Embryonic facial prominence (tissue), 1 donor: ENCODE measurements at regions not wholly inside any gene's neighbourhood (a gene's known extent, or its start where the extent isn't known, plus 50 kb on each side); places are given as distances from the start of the nearest gene placed in this dataset.
"Not testable (repeated sequence)": the region's sequence is repeated elsewhere in the genome, so short reads cannot be mapped to it uniquely, and the experiment has no call there.

ENCODE experiments used
- DNase-seq: peaks from one replicate; pipeline ENCODE4 v3.0.0-alpha.2; 2016; ENCODE audit errors: extremely low spot score

DNA sequence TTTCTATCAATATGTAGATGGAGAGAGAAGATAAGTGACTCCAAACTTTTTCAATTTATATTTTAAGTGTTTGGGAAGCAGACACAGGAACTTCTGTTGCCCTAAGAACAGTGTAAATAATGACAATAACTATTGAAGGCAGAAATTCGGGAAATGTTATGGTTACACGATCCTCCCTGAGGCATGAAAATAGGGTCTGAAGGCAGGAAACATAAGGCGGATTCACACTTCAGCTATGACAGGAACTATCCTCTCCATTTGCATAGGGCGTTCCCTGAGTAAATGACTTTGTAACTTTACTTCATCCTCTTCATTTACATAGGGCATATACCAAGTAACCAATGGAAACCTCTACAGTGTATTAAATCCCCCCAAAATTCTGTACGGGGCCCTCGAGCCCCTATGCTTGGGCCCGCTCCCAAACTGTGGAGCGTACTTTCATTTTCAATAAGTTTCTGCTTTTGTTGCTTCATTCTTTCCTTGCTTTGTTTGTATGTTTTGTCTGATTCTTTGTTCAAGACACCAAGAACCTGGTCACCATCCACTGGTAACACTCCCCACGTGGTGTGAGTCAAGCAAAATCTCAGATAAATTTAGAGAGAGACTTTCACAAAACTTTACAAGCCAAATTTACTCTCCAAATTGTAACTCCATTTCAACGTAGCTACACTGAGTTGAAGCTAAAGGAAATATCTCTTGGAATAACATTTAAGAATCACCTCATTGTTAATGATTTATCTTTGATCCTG is 2504.3 kb downstream of the ARAP2 start:
- DNase-seq = no peak

DNA sequence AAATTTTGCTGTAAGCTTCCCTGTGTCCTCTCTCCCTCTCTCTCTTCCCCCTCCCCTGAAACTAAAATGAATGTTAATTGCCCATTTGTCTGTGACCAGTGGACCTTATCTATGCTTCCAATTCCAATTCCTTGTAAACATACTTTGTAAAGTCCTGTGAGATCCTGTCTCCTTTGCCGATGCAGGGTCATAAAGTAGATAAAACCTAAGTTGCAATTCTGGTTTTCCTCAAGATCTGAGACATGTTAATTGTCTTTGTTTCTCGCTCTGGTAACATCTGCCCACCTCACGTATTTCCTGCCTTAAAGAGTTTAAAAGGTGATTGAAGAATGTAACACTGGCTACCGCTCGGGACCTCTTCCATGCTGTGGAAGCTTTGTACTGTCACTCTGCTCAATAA is 2503.4 kb downstream of the ARAP2 start:
- not testable (repeated sequence) for DNase-seq

DNA sequence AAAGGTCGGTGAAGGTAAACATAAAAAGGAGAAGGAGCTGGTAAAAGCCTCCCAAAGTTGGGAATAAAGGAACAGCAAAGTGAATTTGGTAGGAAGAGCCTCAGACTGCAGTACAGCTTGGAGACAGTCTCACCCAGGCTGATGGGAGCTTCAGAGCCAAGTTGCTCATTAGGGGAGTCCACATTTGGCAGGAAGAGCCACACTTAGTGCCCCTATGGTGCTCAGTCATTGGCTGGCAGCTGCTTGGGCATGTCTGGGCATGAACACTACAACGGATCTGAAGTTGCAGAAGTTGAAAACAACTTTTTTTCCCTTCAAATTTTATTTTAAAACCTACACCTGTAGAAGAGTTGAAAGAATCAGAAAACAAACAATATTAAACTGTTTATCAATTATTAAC is 2497.3 kb downstream of the ARAP2 start:
- no peak for DNase-seq

DNA sequence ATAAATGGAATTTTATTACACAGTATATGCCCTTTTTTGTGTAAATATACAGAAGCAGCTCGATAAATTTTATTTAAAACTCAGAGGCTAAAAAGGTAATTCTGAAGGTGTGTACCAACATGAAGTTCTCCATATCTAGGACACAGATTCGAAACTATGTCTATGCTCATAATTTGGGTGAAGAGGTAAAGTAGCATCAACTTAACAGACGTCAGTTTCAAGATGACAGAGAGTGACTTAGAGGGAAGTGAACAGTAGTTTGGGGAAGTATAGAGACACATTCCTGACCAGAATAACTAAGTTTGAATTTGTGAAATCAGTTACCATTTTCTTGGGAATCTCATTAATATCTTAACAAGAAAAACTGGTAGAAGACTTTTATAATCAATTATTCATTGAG is 2493.3 kb downstream of the ARAP2 start:
- DNase-seq = no peak

DNA sequence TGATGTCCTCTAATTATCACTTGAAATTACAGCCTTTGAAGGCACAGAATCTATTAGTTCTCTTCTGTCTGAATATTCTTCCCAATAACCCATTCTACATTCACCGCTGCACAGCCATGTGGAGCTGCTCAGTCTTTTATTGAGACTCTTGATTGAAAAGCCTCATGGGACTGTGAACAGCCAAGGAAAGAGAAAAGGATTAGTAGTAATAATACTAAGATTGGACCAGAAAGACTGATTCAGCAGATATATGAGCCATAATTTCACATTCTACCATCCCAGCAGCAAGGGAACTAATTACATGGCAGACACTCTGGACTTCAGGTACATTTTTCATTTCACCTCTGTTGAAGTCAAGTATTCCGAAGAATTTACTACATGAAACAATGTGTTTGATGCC is 2471.7 kb downstream of the ARAP2 start:
- no peak for DNase-seq

DNA sequence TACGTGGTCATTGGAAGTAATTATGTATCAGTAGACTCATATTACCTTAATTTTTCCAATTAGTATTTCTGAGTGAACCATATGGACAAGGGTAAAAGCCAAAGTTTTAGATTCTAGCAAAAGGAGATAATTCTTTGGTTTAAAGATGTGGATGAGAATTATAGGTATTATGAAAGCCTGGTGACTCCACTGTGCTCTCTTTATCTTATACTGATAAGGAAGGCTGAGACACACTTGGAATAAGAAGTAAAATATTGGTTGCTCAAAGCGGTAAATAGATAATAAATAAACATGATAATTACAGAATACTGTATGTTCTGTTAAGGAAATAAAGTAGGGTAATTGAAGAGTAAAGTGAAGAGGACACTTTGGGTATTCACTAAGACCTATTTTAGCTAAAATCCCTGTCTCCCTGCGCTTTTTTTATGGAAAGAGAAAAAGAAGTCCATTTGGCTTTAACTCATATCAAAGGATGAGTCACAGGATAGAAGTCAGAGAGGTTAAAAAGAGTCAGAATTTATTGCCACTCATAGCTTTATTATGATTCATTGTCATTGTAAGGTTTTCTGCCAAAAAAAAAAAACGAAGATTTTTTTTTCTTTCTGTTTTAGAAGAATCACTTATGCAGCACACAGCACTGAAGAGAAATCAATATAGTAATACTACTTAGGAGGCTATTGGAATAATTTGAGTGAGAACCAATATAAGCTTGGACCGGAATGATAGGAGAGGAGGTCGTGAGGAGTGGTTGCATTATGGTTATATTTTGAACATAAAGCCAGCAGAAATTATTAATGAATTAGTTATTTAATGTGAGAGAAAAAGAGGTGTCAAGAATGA is 2463.1 kb downstream of the ARAP2 start:
- DNase-seq = no peak

DNA sequence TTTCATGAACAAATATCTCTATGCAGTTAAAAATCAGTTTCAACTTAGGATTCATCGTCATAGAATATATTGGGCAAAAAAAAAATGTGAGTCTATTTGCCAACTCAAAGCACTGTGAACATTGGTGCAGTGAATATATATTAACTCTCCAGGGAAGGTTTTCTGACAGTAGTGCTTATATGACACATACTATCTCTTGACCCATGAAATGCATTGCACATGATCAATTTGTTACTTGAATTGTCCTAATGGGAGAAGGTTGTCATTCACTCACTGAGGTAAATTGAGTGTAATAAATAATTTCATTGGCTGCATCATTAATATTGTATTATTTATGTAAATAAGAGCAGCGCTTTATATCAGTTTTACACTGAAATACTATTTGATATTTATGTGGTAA is 2458.5 kb downstream of the ARAP2 start:
- no peak for DNase-seq

DNA sequence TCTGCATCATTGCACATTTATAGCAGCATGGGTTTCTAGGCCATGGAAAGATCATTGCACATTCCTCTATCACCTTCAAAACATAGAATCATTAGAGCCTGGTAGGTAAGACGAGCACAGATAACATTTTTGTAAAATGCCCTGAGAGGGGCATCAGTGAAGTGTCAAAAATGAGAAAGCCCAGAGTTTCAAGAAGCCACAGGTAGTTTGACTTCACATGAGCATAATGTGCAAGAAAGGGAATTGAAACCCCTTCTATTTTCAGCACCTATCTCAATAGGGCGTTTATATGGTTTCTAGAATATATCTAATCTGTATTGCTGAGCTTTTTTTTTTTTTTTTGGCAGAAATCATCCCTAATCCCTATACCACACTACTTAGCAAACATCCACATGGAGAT is 2441.7 kb downstream of the ARAP2 start:
- DNase-seq = no peak

DNA sequence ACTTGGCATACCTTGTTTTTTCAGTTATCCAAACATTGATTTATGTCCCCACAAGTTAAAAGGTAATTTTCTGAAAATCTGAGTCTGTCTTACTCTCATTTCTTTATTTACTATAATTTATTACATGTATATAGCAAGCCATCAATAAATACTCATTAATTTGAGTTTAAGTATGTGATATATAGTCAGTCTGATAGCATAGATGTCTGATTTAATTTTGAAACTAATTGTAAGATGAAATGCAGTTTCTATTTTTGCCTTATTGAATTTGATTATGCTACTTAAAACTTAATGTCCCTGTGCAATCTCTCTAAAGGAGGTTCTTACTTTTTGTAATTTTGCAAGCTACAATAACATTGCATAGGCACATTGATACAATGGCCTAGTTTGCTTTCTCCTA is 2418.6 kb downstream of the ARAP2 start:
- no peak for DNase-seq

DNA sequence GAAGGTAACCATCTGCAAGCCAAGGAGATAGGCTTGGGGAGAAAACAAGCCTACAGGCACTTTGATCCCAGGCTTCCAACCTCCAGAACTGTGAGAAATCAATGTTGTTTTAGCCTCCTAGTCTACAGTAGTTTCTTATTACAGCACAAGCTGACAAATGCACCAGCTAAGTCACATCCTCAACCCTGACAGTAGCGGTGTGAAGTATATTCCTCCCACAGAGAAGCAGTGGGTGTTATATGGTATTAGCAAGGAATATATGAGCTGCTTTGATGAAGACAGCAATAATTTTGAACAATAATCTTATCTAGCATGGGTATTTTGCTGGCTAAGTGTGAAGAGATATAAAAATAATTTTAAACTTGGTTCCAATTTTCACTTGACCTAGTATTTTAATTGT is 2415.0 kb downstream of the ARAP2 start:
- DNase-seq = not testable (repeated sequence)

DNA sequence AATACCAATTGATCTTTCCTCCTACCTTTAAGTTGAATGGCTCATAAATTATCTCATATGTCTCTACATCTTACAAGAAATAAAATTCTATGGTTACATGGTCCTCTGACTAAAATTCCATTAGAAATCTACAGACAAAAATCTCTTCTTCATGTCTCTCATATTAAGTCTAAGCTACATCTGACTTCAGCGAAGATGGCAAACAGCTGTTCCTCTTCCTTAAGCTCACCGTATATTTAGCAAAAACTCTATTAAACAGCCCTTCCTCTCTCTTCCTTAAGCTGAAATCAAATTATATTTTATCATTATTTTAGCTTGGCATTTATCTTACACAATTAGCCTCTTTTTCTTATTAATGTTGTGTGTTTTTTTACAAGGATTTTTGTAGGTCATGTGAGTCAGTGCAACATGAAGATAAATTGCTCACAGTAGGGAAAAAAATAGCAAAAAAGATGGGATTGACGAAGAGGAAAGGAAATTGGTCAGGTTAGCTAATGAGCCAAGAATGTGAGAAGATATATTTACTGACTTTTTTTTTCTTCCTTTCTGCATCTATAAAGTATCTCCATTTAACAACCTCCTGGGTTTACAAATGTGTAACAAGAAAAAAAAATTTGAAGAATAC is 2412.8 kb downstream of the ARAP2 start:
- DNase-seq = no peak

DNA sequence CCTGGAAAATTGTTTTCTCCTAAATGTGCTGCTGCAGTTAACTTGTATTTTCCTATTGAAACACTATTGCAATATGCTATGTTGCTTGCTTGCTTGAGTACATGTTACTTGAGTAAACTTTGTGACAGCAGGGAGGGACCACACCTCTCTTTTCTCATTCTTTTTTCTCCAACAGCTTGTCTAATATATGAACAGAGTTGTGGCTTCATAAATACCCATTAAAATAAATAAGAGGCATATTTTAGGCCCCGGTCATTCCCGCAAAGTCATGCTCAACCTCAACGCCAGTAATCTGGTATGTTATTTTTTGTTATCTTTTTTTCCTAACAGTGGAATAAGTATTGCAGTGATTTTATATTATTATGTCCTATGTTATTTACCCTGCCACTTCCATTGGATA is 2408.6 kb downstream of the ARAP2 start:
- DNase-seq = not testable (repeated sequence)

DNA sequence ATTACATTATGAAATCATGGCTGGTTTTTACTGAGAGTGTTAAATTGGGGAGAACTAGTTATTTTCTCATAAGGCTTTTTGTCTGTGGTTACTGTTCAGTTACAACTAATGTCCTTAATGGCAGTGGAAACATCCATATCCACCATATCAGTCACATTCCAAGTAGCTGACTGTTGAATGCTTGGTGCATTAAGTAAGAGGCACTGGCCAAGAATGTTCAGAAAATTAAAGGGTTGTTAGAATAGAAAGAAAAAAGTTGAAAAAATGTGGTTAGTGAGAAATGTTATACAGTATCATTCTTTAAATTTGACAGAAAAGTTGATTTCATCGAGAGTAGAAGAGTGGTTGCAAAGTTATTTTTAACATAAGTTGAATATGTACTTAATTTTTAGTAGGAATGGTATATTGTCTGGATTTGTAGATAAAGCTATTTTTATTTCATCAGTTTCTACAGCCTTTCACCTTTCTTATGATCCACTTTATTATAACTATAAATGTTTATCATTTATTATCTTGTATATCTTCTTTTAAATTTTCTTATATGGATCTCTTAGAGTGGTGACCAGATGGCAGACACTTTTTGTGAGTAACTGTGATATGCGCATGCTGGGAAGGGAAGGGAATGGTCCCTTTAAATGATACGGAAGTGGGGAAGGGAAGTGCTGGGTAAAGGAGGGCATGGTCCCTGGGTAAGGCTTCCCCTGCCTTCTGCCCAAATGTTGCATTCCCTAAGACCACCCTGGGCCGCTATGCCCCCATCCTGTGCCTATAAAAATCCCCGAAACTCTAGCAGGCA is 2407.1 kb downstream of the ARAP2 start:
- no peak for DNase-seq

DNA sequence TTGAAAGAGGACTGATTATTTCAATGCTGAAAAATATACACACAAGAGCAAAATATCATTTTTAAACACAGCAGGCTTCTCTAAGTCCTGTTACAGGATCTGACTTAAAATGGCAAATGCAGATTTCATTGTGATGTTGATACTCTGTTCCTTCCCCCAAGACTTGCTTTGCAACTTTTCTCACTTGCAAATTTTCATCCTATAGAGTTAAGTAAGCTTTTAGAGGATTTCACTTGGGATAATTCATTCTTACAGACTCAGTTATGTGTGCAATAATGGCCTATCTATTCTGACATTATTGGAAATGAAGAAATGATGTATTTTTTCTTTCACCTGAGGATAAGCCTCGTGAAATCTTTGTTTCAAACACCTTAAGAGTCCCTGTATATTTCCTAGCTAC is 2403.2 kb downstream of the ARAP2 start:
- DNase-seq = no peak

DNA sequence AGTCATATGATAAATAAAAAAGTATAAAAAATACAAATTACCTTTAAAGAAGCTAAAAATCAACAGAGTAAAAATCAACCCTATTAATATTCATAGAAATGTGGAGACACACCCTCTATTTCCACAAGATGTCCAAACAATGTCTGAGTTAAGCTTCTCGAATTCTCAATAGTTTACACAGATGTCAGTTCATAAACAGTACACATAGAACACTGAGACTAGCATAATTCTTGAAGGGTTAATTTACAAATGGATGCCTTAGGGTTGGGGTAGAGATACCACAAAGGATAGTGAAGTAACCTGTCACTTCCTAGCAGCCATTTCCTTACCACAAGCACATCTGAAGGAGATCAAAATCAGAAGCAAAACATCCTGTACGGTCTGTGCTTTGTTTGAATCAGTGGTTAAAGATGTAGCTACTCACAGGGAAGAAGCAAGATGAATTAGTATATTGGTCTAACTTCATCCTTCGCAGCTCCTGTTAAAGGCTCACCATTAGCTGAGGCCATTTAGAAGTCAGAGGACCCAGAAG is 2393.9 kb downstream of the ARAP2 start:
- no peak for DNase-seq

DNA sequence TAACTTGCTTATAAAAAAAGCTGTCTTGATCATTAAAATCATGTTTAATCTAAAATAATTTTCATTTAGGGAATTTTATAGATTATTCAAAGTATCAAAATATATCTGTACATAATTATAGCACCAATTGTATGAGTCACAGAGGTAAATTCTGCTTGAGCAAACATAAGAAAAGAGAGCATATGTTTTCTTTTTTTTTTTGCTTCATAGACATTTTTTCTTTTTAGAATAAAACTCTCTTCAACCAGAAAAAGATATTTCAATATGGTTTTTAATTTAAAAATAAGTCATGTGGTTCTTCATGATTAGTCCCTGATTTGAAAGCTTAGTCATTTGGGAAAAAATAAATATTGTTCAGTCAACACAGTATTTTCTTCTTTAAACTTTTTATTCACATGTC is 2390.6 kb downstream of the ARAP2 start:
- DNase-seq = not testable (repeated sequence)

DNA sequence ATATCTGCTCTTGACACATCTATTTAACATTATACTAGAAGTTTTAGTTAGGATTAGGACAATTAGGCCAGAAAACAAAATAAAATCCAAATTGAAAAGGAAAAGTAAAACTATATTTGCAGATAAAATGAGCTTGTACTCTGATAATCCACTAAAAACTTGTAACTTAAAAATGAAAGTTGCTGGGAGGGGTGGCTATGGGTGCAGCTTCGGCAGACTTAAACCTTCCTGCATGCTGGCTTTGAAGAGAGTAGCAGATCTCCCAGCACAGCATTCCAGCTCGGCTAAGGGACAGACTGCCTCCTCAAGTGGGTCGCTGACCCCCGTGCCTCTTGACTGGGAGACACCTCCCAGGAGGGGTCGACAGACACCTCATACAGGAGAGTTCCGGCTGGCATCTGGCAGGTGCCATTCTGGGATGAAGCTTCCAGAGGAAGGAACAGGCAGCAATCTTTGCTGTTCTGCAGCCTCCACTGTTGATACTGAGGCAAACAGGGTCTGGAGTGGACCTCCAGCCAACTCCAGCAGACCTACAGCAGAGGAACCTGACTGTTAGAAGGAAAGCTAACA is 2379.9 kb downstream of the ARAP2 start:
- DNase-seq = no peak

DNA sequence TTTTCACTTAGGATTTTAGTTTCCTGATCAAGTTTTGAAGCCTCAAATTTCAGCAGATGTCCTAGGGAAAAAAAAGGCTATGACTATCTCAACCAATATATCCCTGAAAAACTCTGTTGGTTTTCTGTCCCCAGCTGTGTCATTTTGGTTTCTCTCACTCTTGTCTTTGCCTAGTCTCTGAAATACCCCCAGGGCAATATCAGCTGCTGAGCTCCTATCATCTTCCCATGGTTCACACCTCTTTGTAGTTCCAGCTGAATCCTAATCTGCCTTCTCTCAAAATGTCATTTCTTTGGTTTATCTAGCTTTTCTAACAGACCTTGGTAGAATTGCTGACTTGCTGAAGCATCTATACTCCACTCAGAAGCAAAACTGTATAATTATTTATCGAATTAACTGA is 2370.5 kb downstream of the ARAP2 start:
- no peak for DNase-seq

DNA sequence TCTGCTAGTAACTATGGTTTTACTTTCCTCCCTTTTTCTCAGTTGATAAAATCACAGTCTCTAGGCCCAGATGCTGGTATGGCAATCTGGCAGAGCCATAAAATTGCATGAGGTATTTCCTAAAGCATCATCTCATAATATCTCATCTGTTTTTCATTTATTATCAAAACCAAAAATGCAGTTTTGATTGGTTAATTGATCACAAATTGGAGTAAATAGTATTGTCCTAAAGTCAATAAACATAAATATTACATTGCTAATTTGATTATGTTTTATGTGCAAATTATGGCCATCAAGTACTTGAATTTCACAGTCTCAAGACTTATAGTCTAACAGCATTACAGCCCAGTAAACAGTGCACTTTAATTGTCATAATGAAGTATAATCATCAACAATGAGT is 2365.6 kb downstream of the ARAP2 start:
- no peak for DNase-seq

DNA sequence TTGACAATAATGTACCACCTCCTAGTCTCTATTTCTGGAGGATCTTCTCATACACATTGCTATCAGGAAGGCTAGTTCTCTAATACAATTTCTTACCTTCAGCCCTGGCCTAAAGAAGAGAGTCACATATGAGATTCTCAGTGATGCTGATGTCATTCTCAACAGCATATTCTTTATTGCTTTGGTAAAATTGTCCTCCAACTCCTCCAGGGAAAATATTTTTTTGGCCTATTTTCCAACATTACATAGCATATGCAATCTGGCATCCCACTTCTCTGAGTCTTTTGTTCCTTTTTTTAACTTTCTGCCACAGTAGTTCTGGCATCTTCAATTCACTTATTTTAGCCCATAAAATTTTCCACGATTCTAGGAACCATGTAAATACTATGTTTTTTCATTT is 2363.1 kb downstream of the ARAP2 start:
- no peak for DNase-seq

DNA sequence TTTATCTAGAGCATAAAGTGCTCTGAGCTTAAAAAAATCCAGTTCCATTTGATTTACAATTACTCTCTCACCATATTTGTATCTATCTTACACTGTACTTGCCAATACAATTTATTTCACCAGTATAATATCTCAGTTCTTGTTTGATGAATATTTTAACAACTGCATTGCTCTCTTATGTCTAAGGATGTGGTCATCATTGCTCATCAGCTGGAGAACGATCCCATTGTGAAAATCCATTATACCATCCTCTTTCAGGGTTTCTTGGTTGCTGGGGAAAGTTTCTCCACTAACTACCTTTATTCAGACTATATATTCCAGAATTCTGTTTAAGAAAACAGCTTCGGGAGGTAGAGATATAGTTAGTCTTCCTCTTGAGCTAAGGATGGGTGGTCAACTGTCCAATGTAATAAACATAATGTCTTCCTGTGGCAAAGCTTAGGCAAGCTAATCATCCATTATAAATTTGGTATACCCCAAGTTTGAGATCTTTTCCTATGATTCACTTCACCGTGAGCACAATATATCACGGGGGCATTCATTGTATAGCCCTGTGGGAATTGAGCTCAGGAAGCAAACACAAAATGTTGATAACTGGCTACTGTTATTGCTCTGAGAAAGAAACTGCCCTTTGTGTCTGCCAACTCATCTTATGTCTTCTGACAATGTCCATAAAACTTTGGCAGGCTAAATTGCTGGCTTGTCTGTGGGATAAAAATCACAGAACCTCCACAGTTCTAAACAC is 2361.9 kb downstream of the ARAP2 start:
- DNase-seq = no peak
